Coronary artery (tissue), 2 donors: ENCODE measurements at regions not wholly inside any gene's neighbourhood (a gene's known extent, or its start where the extent isn't known, plus 50 kb on each side); places are given as distances from the start of the nearest gene placed in this dataset.
"Not testable (repeated sequence)": the region's sequence is repeated elsewhere in the genome, so short reads cannot be mapped to it uniquely, and the experiment has no call there.

Experiments
- DNase-seq: peaks from one replicate; pipeline ENCODE4 v3.0.0-alpha.2; 2017; ENCODE audit warnings: low spot score
- H3K27ac ChIP-seq, 2 donors: fragments of 200-600 bp; sonication (generic); one replicate each; pipeline ENCODE4 v1.5.1; 2016 to 2019
- H3K4me3 ChIP-seq: fragments of 200-600 bp; sonication (generic); 2 replicates; pipeline ENCODE4 v1.5.1; 2016; ENCODE audit warnings: mild to moderate bottlenecking, moderate library complexity
- TF ChIP-seq, protein P1 (sequence below): fragments of 200-600 bp; sonication (generic); IDR thresholded peaks from one replicate; pipeline ENCODE4 v1.5.1; 2019; ENCODE audit warnings: antibody characterized with exemption

GRCh38 chr4:52374877-52375276 is 284.2 kb downstream of the USP46 start:
- TF ChIP-seq, protein P1, sequence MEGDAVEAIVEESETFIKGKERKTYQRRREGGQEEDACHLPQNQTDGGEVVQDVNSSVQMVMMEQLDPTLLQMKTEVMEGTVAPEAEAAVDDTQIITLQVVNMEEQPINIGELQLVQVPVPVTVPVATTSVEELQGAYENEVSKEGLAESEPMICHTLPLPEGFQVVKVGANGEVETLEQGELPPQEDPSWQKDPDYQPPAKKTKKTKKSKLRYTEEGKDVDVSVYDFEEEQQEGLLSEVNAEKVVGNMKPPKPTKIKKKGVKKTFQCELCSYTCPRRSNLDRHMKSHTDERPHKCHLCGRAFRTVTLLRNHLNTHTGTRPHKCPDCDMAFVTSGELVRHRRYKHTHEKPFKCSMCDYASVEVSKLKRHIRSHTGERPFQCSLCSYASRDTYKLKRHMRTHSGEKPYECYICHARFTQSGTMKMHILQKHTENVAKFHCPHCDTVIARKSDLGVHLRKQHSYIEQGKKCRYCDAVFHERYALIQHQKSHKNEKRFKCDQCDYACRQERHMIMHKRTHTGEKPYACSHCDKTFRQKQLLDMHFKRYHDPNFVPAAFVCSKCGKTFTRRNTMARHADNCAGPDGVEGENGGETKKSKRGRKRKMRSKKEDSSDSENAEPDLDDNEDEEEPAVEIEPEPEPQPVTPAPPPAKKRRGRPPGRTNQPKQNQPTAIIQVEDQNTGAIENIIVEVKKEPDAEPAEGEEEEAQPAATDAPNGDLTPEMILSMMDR, result no peak

GRCh38 chr4:52376132-52376704 is 282.9 kb downstream of the USP46 start:
- TF ChIP-seq, protein P1, result peak; percentile 48
- Histone ChIP-seq H3K27ac (no peak overlapping the region), H3K4me3 (no peak overlapping the region)
- no peak for DNase-seq

More at GRCh38 chr4:52374877-52375276, 284.2 kb downstream of the USP46 start:
- Histone ChIP-seq H3K27ac (no peak overlapping the region), H3K4me3 (no peak overlapping the region)
- no peak for DNase-seq

GRCh38 chr4:52377563-52377962 is 281.5 kb downstream of the USP46 start:
- Histone ChIP-seq H3K4me3 (no peak overlapping the region), H3K27ac (no peak overlapping the region)
- TF ChIP-seq, protein P1, result no peak
- no peak for DNase-seq

GRCh38 chr4:52407545-52407944 is 251.6 kb downstream of the USP46 start:
- Histone ChIP-seq H3K4me3 (no peak overlapping the region), H3K27ac (no peak overlapping the region)
- no peak for DNase-seq
- TF ChIP-seq, protein P1, result no peak

GRCh38 chr4:52408032-52408431 is 251.1 kb downstream of the USP46 start:
- no peak for DNase-seq
- H3K4me3 ChIP-seq, result no peak overlapping the region
- TF ChIP-seq, protein P1, result no peak
- H3K27ac ChIP-seq, result no peak overlapping the region

- Histone ChIP-seq H3K27ac (no peak overlapping the region), H3K4me3 (no peak overlapping the region)
- TF ChIP-seq, protein P1, result no peak
- DNase-seq, result no peak
Measured at GRCh38 chr4:52408471-52408870, 250.6 kb downstream of the USP46 start.

GRCh38 chr4:52409766-52410165 is 249.3 kb downstream of the USP46 start:
- not testable (repeated sequence) for H3K4me3 ChIP-seq, H3K27ac ChIP-seq, DNase-seq
